Neutrophil (primary cell): ENCODE measurements at regions not wholly inside any gene's neighbourhood (a gene's known extent, or its start where the extent isn't known, plus 50 kb on each side); places are given as distances from the start of the nearest gene placed in this dataset.

Experiments used
- H3K27ac ChIP-seq: fragments of 200-600 bp; sonication (generic); 2 replicates; pipeline ENCODE4 v1.5.1; 2016; ENCODE audit warnings: mild to moderate bottlenecking, moderate library complexity
- H3K27me3 ChIP-seq: fragments of 200-600 bp; sonication (generic); 2 replicates; pipeline ENCODE4 v1.6.0; 2016; ENCODE audit warnings: mild to moderate bottlenecking
- H3K36me3 ChIP-seq: fragments of 200-600 bp; sonication (generic); 2 replicates; pipeline ENCODE4 v1.5.1; 2017
- H3K4me1 ChIP-seq, 2 experiments: fragments of 200-600 bp in 1 of 2; sonication (generic) in 1 of 2; 1 replicate in 1 of 2; 2 replicates in 1 of 2; pipeline versions ENCODE4 v1.5.1 to v1.6.1; 2013 to 2016; ENCODE audit warnings: low read depth in 1 of 2, low read length in 1 of 2, mild to moderate bottlenecking in 1 of 2, moderate library complexity in 1 of 2; ENCODE audit not compliant: control insufficient read depth in 1 of 2, insufficient read depth in 1 of 2
- H3K4me3 ChIP-seq, 2 experiments: fragments of 200-600 bp in 1 of 2; sonication (generic) in 1 of 2; 1 replicate in 1 of 2; 2 replicates in 1 of 2; pipeline ENCODE4 v1.5.1; 2013 to 2016; ENCODE audit warnings: low read depth in 1 of 2, low read length in 1 of 2, mild to moderate bottlenecking in 1 of 2, moderate library complexity in 1 of 2
- H3K9me3 ChIP-seq: fragments of 200-600 bp; sonication (generic); 2 replicates; pipeline ENCODE4 v1.5.1; 2016
- CTCF ChIP-seq: fragments of 200-600 bp; sonication (generic); IDR thresholded peaks from 2 replicates; pipeline ENCODE4 v1.5.1; 2016; ENCODE audit warnings: antibody characterized with exemption

GRCh38 chr22:49646876-49647275 lies 180.8 kb downstream of the BRD1 start:
- no peaks in the 10 kb centered on the region for H3K9me3 ChIP-seq
- peaks cover 29% of the 10 kb centered on the region for H3K36me3 ChIP-seq
- H3K4me3 ChIP-seq: no peak overlapping the region
- H3K27ac ChIP-seq: no peak overlapping the region
- H3K27me3 ChIP-seq: no peaks in the 10 kb centered on the region
- TF ChIP-seq CTCF: no peak
- no peaks in the 10 kb centered on the region for H3K4me1 ChIP-seq

GRCh38 chr22:49645791-49646550 lies 181.7 kb downstream of the BRD1 start:
- Histone ChIP-seq H3K4me1 (no peaks in the 10 kb centered on the region), H3K36me3 (peaks cover 29% of the 10 kb centered on the region), H3K27me3 (no peaks in the 10 kb centered on the region), H3K27ac (no peak overlapping the region), H3K9me3 (no peaks in the 10 kb centered on the region), H3K4me3 (no peak overlapping the region)
- TF ChIP-seq CTCF: no peak

- H3K36me3 ChIP-seq: peaks cover 29% of the 10 kb centered on the region
- no peak for TF ChIP-seq CTCF
- no peaks in the 10 kb centered on the region for H3K4me1 ChIP-seq
- no peak overlapping the region for H3K4me3 ChIP-seq
- H3K9me3 ChIP-seq: no peaks in the 10 kb centered on the region
- H3K27ac ChIP-seq: no peak overlapping the region
- no peaks in the 10 kb centered on the region for H3K27me3 ChIP-seq
These were observed 182.4 kb downstream of the BRD1 start for GRCh38 chr22:49645257-49645656.

GRCh38 chr22:49643998-49644397 lies 183.7 kb downstream of the BRD1 start:
- Histone ChIP-seq H3K27ac (no peak overlapping the region), H3K27me3 (no peaks in the 10 kb centered on the region), H3K9me3 (no peaks in the 10 kb centered on the region), H3K4me1 (no peaks in the 10 kb centered on the region), H3K4me3 (no peak overlapping the region), H3K36me3 (peaks cover 23% of the 10 kb centered on the region)
- no peak for TF ChIP-seq CTCF

- no peak for TF ChIP-seq CTCF
- Histone ChIP-seq H3K27me3 (no peaks in the 10 kb centered on the region), H3K27ac (no peak overlapping the region), H3K4me1 (no peaks in the 10 kb centered on the region), H3K9me3 (no peaks in the 10 kb centered on the region), H3K36me3 (peaks cover 24% of the 10 kb centered on the region), H3K4me3 (no peak overlapping the region)
These were observed 184.2 kb downstream of the BRD1 start for GRCh38 chr22:49643466-49643865.
